Stimulated activated CD4-positive, alpha-beta T cell treated with anti-CD3 and anti-CD28 coated beads, Interleukin-4, amount 100 ng/mL, for 24 hours (primary cell): ENCODE measurements at regions not wholly inside any gene's neighbourhood (a gene's known extent, or its start where the extent isn't known, plus 50 kb on each side); places are given as distances from the start of the nearest gene placed in this dataset.

Experiments used
- DNase-seq: peaks from one replicate; pipeline ENCODE4 v3.0.0-alpha.2; 2020

DNA sequence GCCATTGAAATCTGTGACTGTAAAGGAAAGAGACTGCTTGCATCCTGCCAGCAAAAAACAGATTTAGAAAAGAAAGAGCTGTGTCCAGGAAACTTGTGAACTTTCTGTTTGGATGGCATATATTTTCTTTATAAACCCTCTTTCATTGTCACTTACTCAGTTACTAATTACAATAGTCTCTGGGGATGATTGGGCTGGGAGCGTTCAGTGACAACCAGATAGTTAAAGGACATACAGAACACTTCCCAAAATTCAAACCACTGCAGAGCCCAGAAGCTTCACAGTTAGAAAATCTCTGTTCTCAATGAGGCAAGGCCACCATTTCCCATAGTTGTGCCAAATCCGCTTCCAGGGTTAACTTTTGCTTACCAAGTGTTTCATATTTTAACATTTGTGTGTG lies 98.6 kb upstream of the TAB2 start:
- no peak for DNase-seq

DNA sequence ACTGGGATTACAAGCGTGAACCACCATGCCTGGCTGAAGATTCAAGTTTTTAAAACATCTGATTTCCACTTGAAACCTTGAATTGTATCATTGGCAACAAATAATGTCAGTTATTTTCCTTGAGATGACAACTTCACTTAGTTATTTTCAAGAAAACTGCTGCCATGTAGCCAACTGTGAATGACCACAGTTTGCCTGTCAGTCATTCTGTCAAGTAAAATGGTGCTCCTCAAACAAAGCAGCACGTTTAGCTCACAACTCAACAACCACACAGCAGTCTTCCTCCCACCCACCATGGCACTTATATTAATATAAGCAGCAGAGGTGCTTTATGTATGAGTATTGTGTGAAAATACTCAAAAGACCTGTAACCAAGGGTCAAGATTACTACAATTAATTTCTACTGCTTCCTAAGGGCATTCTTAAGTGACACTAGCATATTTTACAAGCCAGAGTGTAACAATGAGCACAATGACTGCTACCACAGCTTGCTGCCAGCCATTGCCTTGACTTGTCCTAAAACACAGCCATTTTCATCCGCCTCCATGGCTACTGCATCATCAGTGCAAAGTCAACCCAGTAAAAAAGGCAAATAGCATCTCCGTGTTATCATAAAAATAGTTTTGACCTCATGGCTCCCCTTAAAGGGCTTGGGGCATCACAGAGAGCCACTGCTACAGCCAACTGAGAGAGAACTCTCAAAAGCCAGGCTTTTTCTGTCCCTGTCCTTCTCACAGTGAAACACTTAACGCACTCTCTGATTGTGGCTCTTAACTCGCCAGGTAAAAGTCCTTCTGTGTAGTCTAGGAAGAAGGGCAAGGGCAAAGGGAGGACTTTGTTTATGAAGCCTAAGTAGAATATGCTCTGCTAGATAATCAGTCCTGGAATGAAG lies 96.4 kb upstream of the TAB2 start:
- DNase-seq: no peak

DNA sequence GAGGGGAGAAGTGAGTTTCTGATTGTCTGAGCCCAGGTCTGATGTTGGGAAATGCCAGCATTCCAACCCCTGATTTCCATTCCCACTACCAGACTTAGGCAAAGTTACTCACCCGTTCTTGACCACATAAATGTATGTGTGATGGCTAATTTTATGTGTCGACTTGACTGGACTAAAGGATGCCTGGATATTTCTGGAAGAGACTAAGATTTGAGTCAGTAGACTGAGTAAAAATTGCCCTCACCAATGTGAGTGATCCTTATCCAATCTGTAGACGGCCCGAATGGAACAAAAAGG lies 95.8 kb upstream of the TAB2 start:
- DNase-seq: no peak

DNA sequence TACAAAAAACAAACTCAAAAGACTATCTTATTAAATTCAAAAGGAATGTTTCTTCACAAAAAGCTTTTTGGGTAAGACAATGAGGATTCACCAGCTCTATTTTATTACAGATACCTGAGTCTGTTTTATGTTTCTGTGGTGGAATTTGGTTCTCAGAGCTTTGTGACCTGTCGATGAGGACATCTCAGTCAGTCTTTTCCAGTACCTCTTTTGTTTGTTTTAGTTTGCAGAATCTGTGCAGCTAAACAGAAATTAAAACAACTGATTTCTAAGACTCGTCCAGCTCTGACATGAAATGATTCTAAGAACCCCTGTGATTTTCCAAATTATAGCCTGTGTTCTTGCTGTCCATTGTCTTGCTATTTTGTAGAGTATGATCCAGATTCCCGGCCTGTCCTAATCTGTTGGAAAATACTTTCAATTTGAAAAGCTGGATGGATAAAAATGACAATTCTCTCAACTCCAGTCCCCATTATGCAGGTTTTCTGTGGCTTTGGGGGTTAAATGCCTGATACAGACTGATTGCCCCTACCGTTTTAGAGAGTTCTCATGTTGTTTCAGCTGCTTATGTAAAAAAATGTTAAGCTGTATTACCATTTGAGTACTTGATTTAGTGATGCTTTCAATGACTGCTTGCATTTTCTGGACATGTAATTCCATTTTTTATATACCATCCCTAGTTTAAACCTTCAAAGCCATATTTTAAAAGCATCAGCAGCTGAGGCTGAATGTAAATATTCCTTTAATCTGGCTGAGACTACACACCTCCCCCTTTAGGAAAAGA lies 94.2 kb upstream of the TAB2 start:
- DNase-seq: no peak

DNA sequence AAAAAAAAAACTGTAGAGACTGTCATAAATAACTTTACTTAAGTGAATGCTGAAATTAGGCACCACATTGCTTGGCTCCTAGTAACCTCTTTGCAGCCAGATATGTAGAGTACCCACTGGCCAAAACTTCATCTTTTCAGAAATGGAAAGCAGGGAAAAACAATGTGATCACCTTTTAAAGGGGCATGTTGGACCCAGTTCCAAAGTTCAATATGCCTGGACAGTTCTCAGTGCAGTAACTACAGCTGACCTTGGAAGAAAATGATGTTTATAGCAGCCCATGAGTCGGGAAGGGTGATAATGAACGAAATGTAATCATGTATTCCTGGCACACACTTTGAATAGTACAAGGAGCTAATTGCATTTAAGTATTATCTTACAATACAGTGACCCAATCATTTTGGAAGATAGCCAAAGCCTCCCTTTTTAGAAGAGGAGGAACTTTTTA lies 93.6 kb upstream of the TAB2 start:
- DNase-seq: no peak

DNA sequence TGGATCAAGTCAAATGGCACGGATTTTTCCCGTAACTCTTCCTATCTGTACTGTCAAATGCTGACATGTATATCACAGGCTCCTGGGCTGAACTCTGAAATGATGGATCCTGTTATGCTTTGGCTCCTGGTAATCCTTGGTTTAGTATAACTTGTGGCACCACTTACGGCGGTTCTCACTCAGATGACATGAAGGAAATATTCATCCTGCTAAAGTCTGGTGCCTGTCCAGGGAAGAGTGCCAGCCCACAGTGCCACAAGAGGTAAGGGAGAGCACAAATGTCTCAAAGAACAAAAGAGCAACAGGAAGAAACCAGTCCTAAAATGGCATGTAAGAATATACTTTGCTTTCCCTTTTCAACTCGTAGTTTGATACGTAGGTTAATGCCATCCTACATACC lies 93.1 kb upstream of the TAB2 start:
- DNase-seq: no peak

DNA sequence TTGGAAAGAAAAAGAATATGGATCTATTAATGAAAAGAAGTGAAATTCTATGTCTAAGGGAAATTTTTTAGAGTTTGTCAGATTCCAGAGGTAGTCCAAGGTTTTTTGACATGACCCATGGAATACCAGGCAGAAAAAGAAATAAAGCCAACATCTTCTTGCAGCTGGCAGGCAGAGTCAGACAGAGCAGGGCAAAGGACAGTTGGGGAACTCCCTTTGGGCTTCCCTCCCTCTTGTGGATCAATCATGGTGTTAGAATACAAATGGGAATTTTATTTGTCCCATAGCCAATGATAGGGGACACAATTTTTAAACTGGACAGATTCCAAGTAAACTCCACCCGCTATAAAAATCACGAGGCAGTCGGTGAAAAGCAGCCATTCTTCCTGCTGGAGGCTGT lies 92.1 kb upstream of the TAB2 start:
- DNase-seq: no peak

DNA sequence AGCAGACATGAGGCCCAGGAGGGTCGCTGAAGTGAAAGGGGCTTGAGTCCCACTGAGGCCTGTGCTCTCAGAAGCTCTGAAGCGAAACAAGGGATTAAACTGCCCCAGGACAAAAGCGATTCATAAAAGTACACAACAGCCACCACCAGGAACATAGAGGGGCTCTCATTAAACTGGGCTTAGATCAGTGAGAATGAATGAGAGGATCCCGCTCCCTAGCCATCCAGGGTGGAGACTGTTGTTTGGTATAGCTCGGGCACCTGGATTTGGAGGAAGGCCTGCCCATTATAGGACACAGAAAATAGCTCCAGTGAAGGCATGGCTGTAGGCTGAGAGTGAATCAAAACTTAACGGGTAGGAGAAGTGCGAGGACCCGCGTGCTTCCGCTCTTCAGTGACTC lies 91.6 kb upstream of the TAB2 start:
- no peak for DNase-seq

DNA sequence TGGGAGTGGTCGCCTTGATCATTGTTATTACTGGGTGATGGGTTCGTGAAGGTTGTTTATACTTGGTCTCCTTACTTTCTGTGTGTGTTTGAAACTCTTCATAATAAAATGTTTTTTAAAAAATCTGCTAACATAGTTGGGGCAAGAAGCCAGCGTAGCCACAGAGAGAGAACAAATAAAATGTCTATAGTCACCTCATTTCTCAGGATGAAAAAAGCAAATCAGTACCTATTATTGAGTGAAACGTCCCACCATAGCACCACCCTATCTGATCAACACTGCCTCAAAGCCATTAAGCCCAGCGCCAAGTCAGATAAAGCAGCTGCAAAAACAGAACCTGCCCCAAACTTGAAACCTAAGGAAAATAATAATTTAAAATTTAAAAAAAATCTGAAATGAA lies 89.7 kb upstream of the TAB2 start:
- DNase-seq: no peak

DNA sequence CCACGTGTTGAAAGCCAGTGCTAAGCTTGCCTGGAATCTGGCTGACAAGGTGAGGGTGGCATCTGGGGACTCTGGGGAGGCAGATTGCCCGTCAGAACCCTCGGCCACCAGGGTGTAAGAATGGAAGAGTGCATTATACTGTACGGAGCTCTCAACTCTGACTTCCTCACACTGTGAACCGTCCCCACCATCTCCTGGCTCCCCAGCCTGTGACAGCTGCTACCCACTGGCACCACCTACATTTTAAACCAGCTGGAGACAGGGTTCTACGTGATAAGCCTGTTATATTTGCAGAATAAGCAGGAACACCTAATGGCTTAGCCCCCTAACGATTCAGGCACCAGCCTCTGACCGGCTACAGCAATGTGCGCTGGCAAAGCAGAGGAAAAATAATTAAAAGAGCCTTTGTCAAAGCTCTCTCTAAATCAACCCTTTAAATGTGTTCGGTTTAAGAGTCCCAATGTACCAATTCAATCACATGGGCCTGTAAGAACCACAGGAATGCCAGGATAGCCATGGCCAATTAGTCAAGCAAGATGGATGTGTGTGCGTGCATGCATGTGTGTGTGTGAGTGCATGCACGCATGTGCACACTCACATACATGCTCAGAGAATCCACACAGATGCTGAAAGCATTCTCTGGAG lies 89.1 kb upstream of the TAB2 start:
- DNase-seq: no peak

DNA sequence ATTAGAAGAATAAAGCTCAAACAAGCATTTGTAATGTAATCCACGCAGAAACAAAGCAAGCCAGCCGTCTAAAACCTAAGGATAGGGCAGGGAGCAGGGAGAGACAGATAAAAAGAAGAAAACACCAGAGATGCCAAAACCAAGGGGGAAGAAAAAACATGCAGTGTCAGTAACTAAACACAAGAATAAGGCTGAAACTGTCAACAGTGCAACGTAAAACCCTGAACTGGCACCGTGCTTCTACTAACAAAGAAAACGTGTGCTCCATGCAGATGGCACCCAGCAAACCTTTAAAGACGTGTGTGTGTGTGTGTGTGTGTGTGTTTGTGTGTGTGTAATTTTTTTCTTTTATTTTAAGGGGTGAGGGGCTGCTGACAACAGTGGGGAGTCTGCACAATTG lies 88.4 kb upstream of the TAB2 start:
- no peak for DNase-seq

DNA sequence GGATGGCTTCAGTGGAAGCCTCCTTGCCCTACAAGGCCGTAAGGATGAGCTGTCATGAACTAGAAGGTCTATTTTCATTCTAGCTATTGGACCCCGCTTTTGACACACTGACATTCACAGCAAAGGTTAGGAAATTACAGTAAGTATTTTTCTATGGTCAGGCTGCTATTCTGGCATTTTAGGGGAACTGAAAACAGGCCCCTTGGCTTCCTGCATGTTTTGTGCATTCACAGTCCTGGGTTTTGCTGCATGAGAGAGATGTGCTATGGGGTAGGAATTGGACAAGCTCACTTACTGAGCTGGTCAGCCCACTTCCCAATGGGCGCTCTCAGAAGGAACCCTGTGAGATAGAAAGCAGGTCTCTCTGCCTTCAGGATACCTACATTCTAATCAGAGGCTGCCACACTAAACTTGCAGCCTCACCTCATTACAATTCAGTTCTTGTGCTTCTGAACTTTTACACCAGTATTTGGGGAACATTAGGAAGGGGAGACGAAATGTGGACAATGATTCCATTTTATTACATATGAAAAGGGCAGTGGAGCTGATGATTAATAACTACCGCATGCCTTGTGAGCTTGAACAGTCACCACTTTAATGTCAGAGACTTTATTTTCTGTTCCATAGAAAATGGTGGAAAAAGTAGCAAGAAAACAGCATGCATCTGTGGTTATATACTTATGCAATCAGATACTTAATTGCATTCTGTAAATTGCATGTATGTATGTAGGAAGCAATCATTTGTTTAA lies 86.6 kb upstream of the TAB2 start:
- DNase-seq: no peak

DNA sequence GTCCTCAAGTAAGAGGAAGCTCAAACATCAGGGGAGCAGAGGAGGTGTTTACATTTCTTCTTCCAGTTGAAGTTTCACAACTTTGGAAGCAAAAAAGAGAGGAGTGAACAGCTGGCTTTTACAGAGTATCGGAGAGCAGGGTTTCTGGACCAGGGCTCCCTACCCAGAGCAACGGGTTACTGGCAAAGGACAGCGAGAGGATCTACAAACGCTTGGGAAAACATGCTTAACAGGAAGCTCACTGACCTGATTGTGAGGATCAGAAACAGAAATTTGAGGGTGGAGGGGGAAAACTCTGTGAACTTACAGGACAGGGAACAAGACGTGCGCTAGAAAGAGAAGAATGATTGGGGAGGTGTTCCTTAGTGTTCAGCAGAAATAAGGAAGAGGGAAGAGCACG lies 85.7 kb upstream of the TAB2 start:
- DNase-seq: no peak

DNA sequence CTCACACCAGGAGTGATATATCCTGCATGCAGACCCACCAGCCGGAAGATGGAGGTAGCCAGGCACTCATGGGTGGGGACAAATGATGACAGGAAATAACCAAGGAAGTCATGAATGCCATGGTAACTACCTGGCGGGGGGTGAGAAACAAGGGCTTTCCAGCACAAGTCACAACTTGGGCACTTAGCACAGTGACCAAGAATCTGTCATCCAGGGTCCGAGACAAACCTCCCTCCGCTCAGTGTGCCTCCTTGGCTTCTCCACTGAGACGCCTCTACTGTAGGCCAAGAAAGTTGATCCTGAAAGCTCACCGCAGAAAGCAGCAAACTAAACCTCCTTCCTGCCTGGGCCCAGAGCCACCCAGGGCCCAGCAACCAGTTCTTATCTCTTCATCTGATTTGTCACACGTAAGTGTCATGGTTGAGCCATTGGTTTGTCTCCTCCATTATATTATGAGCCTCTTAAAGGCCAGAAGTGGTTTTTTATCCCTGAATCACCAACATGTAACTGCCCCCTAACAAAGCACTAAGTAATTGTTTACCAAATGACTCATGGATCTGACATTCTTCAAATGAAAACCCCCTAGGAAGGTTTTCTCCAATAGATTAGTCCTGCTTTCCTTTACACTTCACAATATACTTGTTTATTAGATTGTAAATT lies 84.3 kb upstream of the TAB2 start:
- DNase-seq: peak; percentile 64

DNA sequence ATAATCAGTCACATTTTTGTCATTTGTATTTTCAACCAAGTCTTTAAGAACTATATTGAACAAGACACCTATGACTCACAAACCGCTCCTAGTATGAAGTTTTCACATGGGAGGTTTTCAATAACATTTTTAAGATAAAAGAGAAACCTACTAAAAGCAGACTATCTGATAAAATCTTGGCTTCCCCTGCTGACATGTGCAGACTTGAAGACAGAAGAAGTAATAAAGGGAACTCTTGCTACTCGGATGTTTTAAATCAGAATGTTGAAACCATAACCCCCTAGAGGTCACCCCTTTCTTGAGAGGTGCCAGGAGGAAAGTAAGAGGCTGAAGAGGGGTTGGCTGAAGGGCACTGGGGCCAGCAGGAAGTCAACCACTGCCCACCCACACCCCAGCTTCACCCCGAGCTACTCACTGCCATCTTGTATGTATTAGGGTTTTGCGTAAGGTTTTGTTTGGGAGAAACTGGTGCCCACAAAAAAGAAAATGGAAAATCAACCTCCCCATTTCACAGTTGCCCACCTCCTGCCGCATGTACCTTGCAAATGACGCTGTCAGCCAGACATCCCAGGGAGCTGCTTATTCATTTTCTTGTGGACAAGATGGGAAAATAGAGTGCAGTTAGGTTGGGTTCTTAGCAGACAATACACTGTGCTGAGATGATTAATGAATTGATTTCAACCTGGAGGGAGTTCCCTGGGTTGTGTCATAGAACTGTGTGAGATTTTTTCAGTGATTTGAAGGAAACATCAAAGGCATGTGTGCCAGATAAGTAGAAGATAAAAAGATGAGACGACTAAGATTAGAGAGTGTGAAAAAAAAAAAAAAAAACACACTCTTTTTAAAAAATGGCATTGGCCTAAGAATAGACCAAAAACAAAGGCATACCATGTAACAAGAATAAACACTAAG lies 83.2 kb upstream of the TAB2 start:
- peak; percentile 55 for DNase-seq

DNA sequence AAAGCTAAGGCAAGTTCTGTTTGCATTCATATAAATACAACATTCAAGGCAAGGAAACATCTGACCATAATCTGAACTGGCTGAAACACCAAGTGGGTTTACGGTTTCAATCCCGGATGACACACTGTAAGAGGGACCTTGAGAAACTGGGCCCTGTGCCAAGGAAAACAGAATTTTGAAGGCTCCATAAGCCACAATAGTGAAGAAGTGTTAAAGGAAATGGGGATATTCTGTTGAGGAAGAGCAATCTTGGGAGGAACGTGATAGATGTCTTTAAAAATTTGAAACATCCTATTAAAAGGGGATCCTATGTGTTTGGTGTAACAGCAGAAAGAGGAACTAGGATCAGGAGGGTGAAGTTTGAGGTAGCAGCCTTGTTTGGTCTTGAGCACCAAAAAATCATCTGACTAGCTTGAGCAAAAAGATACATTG lies 82.4 kb upstream of the TAB2 start:
- peak; percentile 45 for DNase-seq

DNA sequence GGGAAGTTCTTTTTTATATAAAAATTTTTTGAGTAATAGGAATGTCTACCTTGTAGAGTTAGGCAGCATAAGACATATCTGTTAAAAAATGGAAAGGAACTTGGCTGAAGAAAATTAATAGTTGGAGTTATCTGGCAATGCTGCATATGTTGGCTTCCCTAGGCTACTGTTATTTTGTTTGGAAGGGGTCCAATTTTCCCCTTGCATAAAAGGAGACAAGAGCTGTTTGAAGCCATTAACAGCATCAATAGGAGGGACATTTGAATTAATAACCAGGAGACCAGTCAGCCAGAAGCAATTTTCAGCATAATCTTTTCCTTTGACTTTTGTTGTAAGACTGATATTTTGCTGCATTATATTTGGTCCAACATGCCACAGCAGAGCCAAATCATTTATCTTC lies 80.9 kb upstream of the TAB2 start:
- no peak for DNase-seq

DNA sequence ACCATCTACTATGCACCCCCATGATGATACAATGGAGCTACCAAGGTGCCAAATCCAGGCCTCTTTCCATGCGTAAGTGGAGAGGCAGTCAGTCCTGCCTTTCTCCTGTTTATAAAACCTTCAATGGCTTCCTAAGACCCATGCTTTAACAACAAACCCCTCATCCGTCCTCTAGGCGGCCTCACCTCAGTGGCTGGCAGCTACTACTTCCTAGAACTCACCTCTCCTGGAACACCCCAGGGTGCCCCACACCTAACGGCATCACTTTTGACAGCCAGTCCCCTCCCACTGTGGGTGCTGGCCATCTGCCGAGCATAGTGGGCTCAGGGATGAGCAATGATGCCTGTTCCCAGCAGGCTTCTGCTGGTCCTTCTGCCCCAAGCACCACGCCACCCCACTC lies 80.0 kb upstream of the TAB2 start:
- no peak for DNase-seq

DNA sequence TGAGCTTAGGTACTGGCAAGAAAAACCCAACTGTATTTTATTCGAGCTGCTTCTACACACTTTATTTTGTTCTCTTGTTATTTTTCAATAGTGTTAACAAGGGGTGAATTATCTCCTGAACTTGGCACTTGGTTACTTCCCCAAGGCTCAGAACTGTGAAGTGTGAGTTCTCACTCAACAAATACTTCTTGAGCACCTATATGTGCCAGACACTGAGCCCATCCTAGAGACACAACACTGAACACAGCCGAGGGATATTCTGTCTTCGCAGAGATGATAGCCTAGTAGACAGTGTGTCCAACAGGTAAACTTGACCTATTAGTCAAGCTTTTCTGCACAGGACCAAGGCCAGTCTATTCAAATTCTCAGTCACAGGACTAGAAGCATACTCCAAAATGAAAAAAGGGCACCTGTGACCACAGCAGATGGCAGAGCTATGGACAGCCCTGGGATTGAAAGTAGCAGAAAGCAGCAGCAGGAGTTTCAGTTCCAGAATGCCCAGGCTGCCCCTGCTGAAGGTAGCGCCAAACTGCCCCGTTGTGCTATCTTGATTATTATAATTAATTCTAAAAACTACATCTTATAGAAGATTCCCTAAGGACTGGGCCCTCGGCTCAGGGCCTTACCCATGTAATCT lies 77.8 kb upstream of the TAB2 start:
- no peak for DNase-seq

DNA sequence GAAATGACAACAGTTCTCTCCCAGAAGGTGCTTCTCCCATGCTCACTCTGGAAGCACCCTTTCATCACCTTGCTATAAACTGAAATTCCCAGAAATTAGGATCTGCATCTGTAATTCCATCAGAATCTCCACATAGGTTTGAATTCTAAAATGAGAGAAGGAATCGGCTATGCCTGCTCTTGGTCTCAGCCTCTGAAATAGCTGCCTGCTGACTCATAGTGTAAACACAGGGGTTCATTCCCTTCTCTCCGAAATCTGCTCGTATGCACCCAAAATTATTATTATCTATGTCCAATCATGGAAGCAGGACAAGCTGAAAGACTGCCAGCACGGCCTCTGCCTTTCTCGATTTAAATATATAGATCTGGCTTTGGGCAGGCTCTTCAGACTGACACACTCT lies 74.6 kb upstream of the TAB2 start:
- DNase-seq: no peak

DNA sequence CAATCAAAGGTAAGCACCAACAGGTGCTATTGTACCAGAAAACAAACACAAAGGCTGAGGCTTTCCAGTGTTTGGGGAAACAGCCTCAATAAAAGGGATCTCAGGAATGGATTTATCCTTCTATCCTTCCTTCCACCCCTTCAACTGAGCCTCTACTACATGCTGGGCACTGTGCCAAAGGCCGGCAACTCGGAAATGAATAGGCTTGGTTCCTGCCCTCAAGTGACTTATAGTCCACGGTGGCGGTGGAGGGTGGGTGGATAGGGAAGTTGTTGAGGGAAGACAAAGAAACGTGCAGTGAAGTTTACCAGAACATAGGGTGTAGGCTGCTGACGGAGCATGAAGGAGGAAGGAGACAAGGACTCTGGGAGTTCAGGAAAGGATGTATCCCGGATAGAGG lies 73.4 kb upstream of the TAB2 start:
- no peak for DNase-seq
